ENCODE measurements at regions not wholly inside any gene's neighbourhood (a gene's known extent, or its start where the extent isn't known, plus 50 kb on each side); places are given as distances from the start of the nearest gene placed in this dataset.

GRCh38 chr17:70774339-70775117, 605.2 kb downstream of the KCNJ2 start:
- Histone ChIP-seq H3K4me3 (ENCODE audit: low read length) (no peak overlapping the region), H3K27me3 (ENCODE audit: control insufficient read depth, insufficient read depth, low read length) (no peaks in the 10 kb centered on the region), H3K9me3 (ENCODE audit: control insufficient read depth, insufficient read depth, low read length) (no peaks in the 10 kb centered on the region), H3K36me3 (ENCODE audit: control insufficient read depth, insufficient read depth, low read length) (no peaks in the 10 kb centered on the region), H3K27ac (ENCODE audit: low read length) (no peak overlapping the region), H3K4me1 (ENCODE audit: control insufficient read depth, insufficient read depth, low read length) (no peaks in the 10 kb centered on the region)
- DNase-seq (ENCODE audit: low read depth, low spot score): no peak

DNA sequence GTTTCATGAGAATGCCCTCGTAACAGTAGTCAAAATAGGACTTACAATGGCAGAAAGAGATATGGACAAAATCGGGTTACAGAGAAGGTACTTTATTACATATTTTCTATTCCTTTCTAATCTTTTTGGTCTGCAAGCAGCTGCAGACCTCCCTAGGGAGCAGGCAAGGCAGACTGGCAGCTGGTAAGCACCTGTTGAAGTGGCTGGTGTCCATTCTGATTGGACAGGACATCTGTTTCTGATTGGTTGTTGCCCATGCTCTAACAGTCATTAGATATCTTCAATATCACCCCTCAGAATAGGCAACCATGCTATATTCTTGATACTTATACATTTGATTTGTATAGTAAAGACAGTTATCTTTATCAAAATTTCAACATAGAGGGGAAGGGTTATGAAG, 606.3 kb downstream of the KCNJ2 start:
- Histone ChIP-seq H3K36me3 (ENCODE audit: control insufficient read depth, insufficient read depth, low read length) (no peaks in the 10 kb centered on the region), H3K4me3 (ENCODE audit: low read length) (no peak overlapping the region), H3K27me3 (ENCODE audit: control insufficient read depth, insufficient read depth, low read length) (no peaks in the 10 kb centered on the region), H3K9me3 (ENCODE audit: control insufficient read depth, insufficient read depth, low read length) (no peaks in the 10 kb centered on the region), H3K27ac (ENCODE audit: low read length) (no peak overlapping the region), H3K4me1 (ENCODE audit: control insufficient read depth, insufficient read depth, low read length) (no peaks in the 10 kb centered on the region)
- no CpG with 5 or more reads among the region's 2 CpGs for WGBS (ENCODE audit: insufficient coverage, insufficient read length)
- no peak for DNase-seq (ENCODE audit: low read depth, low spot score)

GRCh38 chr17:70776441-70776840, 607.1 kb downstream of the KCNJ2 start:
- no peak overlapping the region for H3K4me3 ChIP-seq (ENCODE audit: low read length)
- H3K36me3 ChIP-seq (ENCODE audit: control insufficient read depth, insufficient read depth, low read length): no peaks in the 10 kb centered on the region
- no peaks in the 10 kb centered on the region for H3K27me3 ChIP-seq (ENCODE audit: control insufficient read depth, insufficient read depth, low read length)
- no peaks in the 10 kb centered on the region for H3K4me1 ChIP-seq (ENCODE audit: control insufficient read depth, insufficient read depth, low read length)
- H3K9me3 ChIP-seq (ENCODE audit: control insufficient read depth, insufficient read depth, low read length): no peaks in the 10 kb centered on the region
- H3K27ac ChIP-seq (ENCODE audit: low read length): no peak overlapping the region
- no CpG with 5 or more reads among the region's 3 CpGs for WGBS (ENCODE audit: insufficient coverage, insufficient read length)
- no peak for DNase-seq (ENCODE audit: low read depth, low spot score)

GRCh38 chr17:70780031-70780430, 610.7 kb downstream of the KCNJ2 start:
- H3K27me3 ChIP-seq (ENCODE audit: control insufficient read depth, insufficient read depth, low read length): no peaks in the 10 kb centered on the region
- no peaks in the 10 kb centered on the region for H3K36me3 ChIP-seq (ENCODE audit: control insufficient read depth, insufficient read depth, low read length)
- no CpG with 5 or more reads among the region's 2 CpGs for WGBS (ENCODE audit: insufficient coverage, insufficient read length)
- H3K4me3 ChIP-seq (ENCODE audit: low read length): no peak overlapping the region
- H3K4me1 ChIP-seq (ENCODE audit: control insufficient read depth, insufficient read depth, low read length): no peaks in the 10 kb centered on the region
- no peak for DNase-seq (ENCODE audit: low read depth, low spot score)
- no peaks in the 10 kb centered on the region for H3K9me3 ChIP-seq (ENCODE audit: control insufficient read depth, insufficient read depth, low read length)
- H3K27ac ChIP-seq (ENCODE audit: low read length): no peak overlapping the region

GRCh38 chr17:70786081-70786480, 616.7 kb downstream of the KCNJ2 start:
- Histone ChIP-seq H3K27me3 (ENCODE audit: control insufficient read depth, insufficient read depth, low read length) (no peaks in the 10 kb centered on the region), H3K36me3 (ENCODE audit: control insufficient read depth, insufficient read depth, low read length) (no peaks in the 10 kb centered on the region), H3K4me3 (ENCODE audit: low read length) (no peak overlapping the region), H3K9me3 (ENCODE audit: control insufficient read depth, insufficient read depth, low read length) (no peaks in the 10 kb centered on the region), H3K27ac (ENCODE audit: low read length) (no peak overlapping the region), H3K4me1 (ENCODE audit: control insufficient read depth, insufficient read depth, low read length) (no peaks in the 10 kb centered on the region)
- DNase-seq (ENCODE audit: low read depth, low spot score): no peak
- WGBS (ENCODE audit: insufficient coverage, insufficient read length): no CpG with 5 or more reads among the region's 2 CpGs

DNA sequence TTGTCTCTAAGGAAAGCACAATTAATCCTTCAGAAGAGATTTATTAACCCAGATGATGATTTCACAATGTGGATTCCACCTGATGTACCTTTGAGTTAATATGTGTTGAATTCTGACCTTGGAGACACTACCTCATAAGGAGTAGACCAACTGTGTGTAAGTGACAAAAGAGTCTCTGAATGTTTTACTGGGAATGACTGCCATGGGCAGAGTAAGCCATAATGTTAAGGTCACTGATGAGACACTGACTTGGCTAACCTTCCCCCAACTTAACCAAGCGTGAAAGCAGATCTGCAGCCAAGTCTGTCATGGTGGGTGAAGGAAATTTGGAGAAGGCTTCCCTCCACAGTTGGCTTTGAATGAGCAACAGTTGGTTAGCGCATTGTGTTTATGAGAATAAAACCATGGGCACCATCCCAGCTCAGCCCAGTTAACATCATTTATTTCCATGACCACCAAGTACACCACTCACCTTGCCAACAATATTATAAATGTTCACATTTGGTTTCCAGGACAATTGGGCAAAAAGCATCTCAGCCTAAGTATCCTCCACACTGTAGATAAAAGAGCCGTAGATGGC, 618.5 kb downstream of the KCNJ2 start:
- Histone ChIP-seq H3K9me3 (ENCODE audit: control insufficient read depth, insufficient read depth, low read length) (no peaks in the 10 kb centered on the region), H3K27me3 (ENCODE audit: control insufficient read depth, insufficient read depth, low read length) (no peaks in the 10 kb centered on the region), H3K4me1 (ENCODE audit: control insufficient read depth, insufficient read depth, low read length) (no peaks in the 10 kb centered on the region), H3K27ac (ENCODE audit: low read length) (no peak overlapping the region), H3K4me3 (ENCODE audit: low read length) (no peak overlapping the region), H3K36me3 (ENCODE audit: control insufficient read depth, insufficient read depth, low read length) (no peaks in the 10 kb centered on the region)
- DNase-seq (ENCODE audit: low read depth, low spot score): no peak
- WGBS (ENCODE audit: insufficient coverage, insufficient read length): no CpG with 5 or more reads among the region's 3 CpGs

- no peaks in the 10 kb centered on the region for H3K36me3 ChIP-seq (ENCODE audit: control insufficient read depth, insufficient read depth, low read length)
- H3K27ac ChIP-seq (ENCODE audit: low read length): no peak overlapping the region
- no peaks in the 10 kb centered on the region for H3K4me1 ChIP-seq (ENCODE audit: control insufficient read depth, insufficient read depth, low read length)
- no peak for DNase-seq (ENCODE audit: low read depth, low spot score)
- no CpG with 5 or more reads among the region's 5 CpGs for WGBS (ENCODE audit: insufficient coverage, insufficient read length)
- H3K9me3 ChIP-seq (ENCODE audit: control insufficient read depth, insufficient read depth, low read length): no peaks in the 10 kb centered on the region
- no peak overlapping the region for H3K4me3 ChIP-seq (ENCODE audit: low read length)
- H3K27me3 ChIP-seq (ENCODE audit: control insufficient read depth, insufficient read depth, low read length): no peaks in the 10 kb centered on the region
Observed at GRCh38 chr17:70791748-70792443, 622.6 kb downstream of the KCNJ2 start.

DNA sequence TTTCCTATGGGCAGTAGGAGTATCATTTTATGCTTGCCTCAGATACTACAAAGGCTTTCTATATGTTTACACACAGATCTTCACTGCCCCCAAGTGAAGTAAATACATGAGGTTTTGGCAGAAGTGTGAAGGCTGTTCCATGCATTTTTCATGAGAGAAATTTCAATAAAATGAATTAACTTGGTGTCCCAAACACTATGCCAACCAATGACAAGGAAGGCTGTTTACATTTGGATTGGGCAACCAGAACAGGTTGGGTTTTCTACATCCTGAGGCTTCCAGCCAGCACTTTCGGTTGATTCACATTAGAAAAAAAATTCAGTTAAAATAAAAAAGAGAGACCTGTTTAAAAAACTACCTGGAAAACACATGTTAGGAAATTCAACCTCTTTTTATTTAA, 625.4 kb downstream of the KCNJ2 start:
- Histone ChIP-seq H3K36me3 (ENCODE audit: control insufficient read depth, insufficient read depth, low read length) (no peaks in the 10 kb centered on the region), H3K27ac (ENCODE audit: low read length) (no peak overlapping the region), H3K4me1 (ENCODE audit: control insufficient read depth, insufficient read depth, low read length) (no peaks in the 10 kb centered on the region), H3K4me3 (ENCODE audit: low read length) (no peak overlapping the region), H3K9me3 (ENCODE audit: control insufficient read depth, insufficient read depth, low read length) (no peaks in the 10 kb centered on the region), H3K27me3 (ENCODE audit: control insufficient read depth, insufficient read depth, low read length) (no peaks in the 10 kb centered on the region)
- no peak for DNase-seq (ENCODE audit: low read depth, low spot score)
- no CpG with 5 or more reads among the region's 1 CpG for WGBS (ENCODE audit: insufficient coverage, insufficient read length)

GRCh38 chr17:70795620-70796019, 626.3 kb downstream of the KCNJ2 start:
- no CpG with 5 or more reads among the region's 2 CpGs for WGBS (ENCODE audit: insufficient coverage, insufficient read length)
- H3K4me3 ChIP-seq (ENCODE audit: low read length): no peak overlapping the region
- no peaks in the 10 kb centered on the region for H3K9me3 ChIP-seq (ENCODE audit: control insufficient read depth, insufficient read depth, low read length)
- H3K4me1 ChIP-seq (ENCODE audit: control insufficient read depth, insufficient read depth, low read length): no peaks in the 10 kb centered on the region
- no peak overlapping the region for H3K27ac ChIP-seq (ENCODE audit: low read length)
- H3K36me3 ChIP-seq (ENCODE audit: control insufficient read depth, insufficient read depth, low read length): no peaks in the 10 kb centered on the region
- DNase-seq (ENCODE audit: low read depth, low spot score): no peak
- H3K27me3 ChIP-seq (ENCODE audit: control insufficient read depth, insufficient read depth, low read length): no peaks in the 10 kb centered on the region

GRCh38 chr17:70796757-70797156, 627.4 kb downstream of the KCNJ2 start:
- Histone ChIP-seq H3K36me3 (ENCODE audit: control insufficient read depth, insufficient read depth, low read length) (no peaks in the 10 kb centered on the region), H3K27ac (ENCODE audit: low read length) (no peak overlapping the region), H3K9me3 (ENCODE audit: control insufficient read depth, insufficient read depth, low read length) (no peaks in the 10 kb centered on the region), H3K4me3 (ENCODE audit: low read length) (no peak overlapping the region), H3K27me3 (ENCODE audit: control insufficient read depth, insufficient read depth, low read length) (no peaks in the 10 kb centered on the region), H3K4me1 (ENCODE audit: control insufficient read depth, insufficient read depth, low read length) (no peaks in the 10 kb centered on the region)
- WGBS (ENCODE audit: insufficient coverage, insufficient read length): no CpG with 5 or more reads among the region's 4 CpGs
- no peak for DNase-seq (ENCODE audit: low read depth, low spot score)

All from iPS DF 6.9 (cell line).